ENCODE measurements at regions not wholly inside any gene's neighbourhood (a gene's known extent, or its start where the extent isn't known, plus 50 kb on each side); places are given as distances from the start of the nearest gene placed in this dataset.

- Histone ChIP-seq H3K36me3 (ENCODE audit: control insufficient read depth in 2 of 3, insufficient read depth in 3 of 3, low read length in 3 of 3) (no peaks in the 10 kb centered on the region), H3K4me3 (ENCODE audit: low read length in 3 of 3) (no peak overlapping the region), H3K9ac (ENCODE audit: low read length in 3 of 3) (no peak overlapping the region), H3K9me3 (ENCODE audit: control insufficient read depth in 2 of 3, insufficient read depth in 1 of 3, low read length in 3 of 3) (no peaks in the 10 kb centered on the region), H3K4me1 (ENCODE audit: control insufficient read depth in 2 of 3, insufficient read depth in 2 of 3, low read depth in 1 of 3, low read length in 3 of 3) (no peaks in the 10 kb centered on the region), H3K27ac (ENCODE audit: low read depth in 2 of 2, low read length in 2 of 2) (no peak overlapping the region), H3K27me3 (ENCODE audit: control insufficient read depth, insufficient read depth, low read length) (no peaks in the 10 kb centered on the region)
- intact Hi-C loops (cut with DNase I) = no loop called here
- FAIRE-seq = no peak
- TF ChIP-seq CTCF (IDR thresholded peaks at IDR 0.05; ENCODE audit: borderline replicate concordance, extremely low read depth, insufficient read depth) = no peak
- DNase-seq = no peak
Observed at GRCh38 chr6:146896062-146896813, 297.5 kb downstream of the ADGB start.

- Histone ChIP-seq H3K9me3 (ENCODE audit: control insufficient read depth in 2 of 3, insufficient read depth in 1 of 3, low read length in 3 of 3) (no peaks in the 10 kb centered on the region), H3K9ac (ENCODE audit: low read length in 3 of 3) (no peak overlapping the region), H3K27me3 (ENCODE audit: control insufficient read depth, insufficient read depth, low read length) (no peaks in the 10 kb centered on the region), H3K36me3 (ENCODE audit: control insufficient read depth in 2 of 3, insufficient read depth in 3 of 3, low read length in 3 of 3) (no peaks in the 10 kb centered on the region), H3K4me1 (ENCODE audit: control insufficient read depth in 2 of 3, insufficient read depth in 2 of 3, low read depth in 1 of 3, low read length in 3 of 3) (no peaks in the 10 kb centered on the region), H3K27ac (ENCODE audit: low read depth in 2 of 2, low read length in 2 of 2) (no peak overlapping the region), H3K4me3 (ENCODE audit: low read length in 3 of 3) (no peak overlapping the region)
- intact Hi-C loops (cut with DNase I) = no loop called here
- FAIRE-seq (no peak), DNase-seq (no peak)
- no peak for TF ChIP-seq CTCF (IDR thresholded peaks at IDR 0.05; ENCODE audit: borderline replicate concordance, extremely low read depth, insufficient read depth)
Observed at GRCh38 chr6:146896960-146897701, 298.4 kb downstream of the ADGB start.

GRCh38 chr6:146898069-146898887, 299.5 kb downstream of the ADGB start:
- Histone ChIP-seq H3K27ac (ENCODE audit: low read depth in 2 of 2, low read length in 2 of 2) (no peak overlapping the region), H3K27me3 (ENCODE audit: control insufficient read depth, insufficient read depth, low read length) (no peaks in the 10 kb centered on the region), H3K36me3 (ENCODE audit: control insufficient read depth in 2 of 3, insufficient read depth in 3 of 3, low read length in 3 of 3) (no peaks in the 10 kb centered on the region), H3K4me1 (ENCODE audit: control insufficient read depth in 2 of 3, insufficient read depth in 2 of 3, low read depth in 1 of 3, low read length in 3 of 3) (no peaks in the 10 kb centered on the region), H3K4me3 (ENCODE audit: low read length in 3 of 3) (no peak overlapping the region), H3K9me3 (ENCODE audit: control insufficient read depth in 2 of 3, insufficient read depth in 1 of 3, low read length in 3 of 3) (no peaks in the 10 kb centered on the region), H3K9ac (ENCODE audit: low read length in 3 of 3) (no peak overlapping the region)
- intact Hi-C loops (cut with DNase I) = no loop called here
- FAIRE-seq = no peak
- TF ChIP-seq CTCF (IDR thresholded peaks at IDR 0.05; ENCODE audit: borderline replicate concordance, extremely low read depth, insufficient read depth) = no peak
- DNase-seq = no peak
